Stomach (tissue), 8 donors: ENCODE measurements at regions not wholly inside any gene's neighbourhood (a gene's known extent, or its start where the extent isn't known, plus 50 kb on each side); places are given as distances from the start of the nearest gene placed in this dataset.

Experiments
- DNase-seq, 2 donors: peaks; one replicate each; pipeline versions ENCODE4 v3.0.0 to v3.0.0-alpha.2; 2013 to 2019
- H3K27ac ChIP-seq, 5 donors: fragments of 200-600 bp in 4 of 5; sonication (generic) in 4 of 5; one replicate each; pipeline ENCODE4 v1.5.1; 2013 to 2019; ENCODE audit warnings: mild to moderate bottlenecking in 1 of 5, moderate library complexity in 1 of 5
- H3K27me3 ChIP-seq, 3 donors: fragments of 200-600 bp; sonication (generic); one replicate each; pipeline ENCODE4 v1.5.1; 2017 to 2019; ENCODE audit warnings: mixed run types in 1 of 3
- H3K36me3 ChIP-seq, 4 donors: fragments of 200-600 bp; sonication (generic); 1 replicate in 3 of 4; 2 replicates in 1 of 4; pipeline ENCODE4 v1.5.1; 2016 to 2019
- H3K4me1 ChIP-seq, 4 donors: fragments of 200-600 bp; sonication (generic); one replicate each; pipeline ENCODE4 v1.5.1; 2016 to 2019
- H3K4me3 ChIP-seq, 4 donors: fragments of 200-600 bp; sonication (generic) in 3 of 4; one replicate each; pipeline ENCODE4 v1.5.1; 2016 to 2019; ENCODE audit warnings: mild to moderate bottlenecking in 1 of 4
- H3K9me3 ChIP-seq, 4 donors: fragments of 200-600 bp; sonication (generic); one replicate each; pipeline ENCODE4 v1.5.1; 2016 to 2019
- CTCF ChIP-seq, 7 experiments: fragments of 450-650 bp in 4 of 7; fragments of 200-600 bp in 3 of 7; sonication (generic) in 3 of 7; IDR thresholded peaks; one replicate each; pipeline ENCODE4 v1.5.1; 2016 to 2019; ENCODE audit warnings: antibody characterized with exemption in 7 of 7, control low read depth in 2 of 7, mild to moderate bottlenecking in 1 of 7
- EP300 ChIP-seq: sonication (generic); formaldehyde crosslinking; IDR thresholded peaks from one replicate; pipeline ENCODE4 v1.6.1; 2017; ENCODE audit warnings: antibody characterized with exemption
- POLR2A ChIP-seq, 4 donors: fragments of 450-650 bp; IDR thresholded peaks; one replicate each; pipeline ENCODE4 v1.6.1; 2016; ENCODE audit warnings: antibody characterized with exemption in 4 of 4, control low read depth in 2 of 4, mild to moderate bottlenecking in 1 of 4, moderate library complexity in 1 of 4
- POLR2AphosphoS5 ChIP-seq, 3 donors: sonication (generic); formaldehyde crosslinking; IDR thresholded peaks; one replicate each; pipeline ENCODE4 v1.6.1; 2016; ENCODE audit warnings: antibody characterized with exemption in 3 of 3
- WGBS, 5 donors: extraction: QIAGEN DNeasy Blood & Tissue Kit in 3 of 5; methylation state at CpG; one replicate each; pipeline versions ENCODE4 v1.1.5 to v1.1.7; 2013 to 2018; 5-methylcytosine and 5-hydroxymethylcytosine counted together
- intact Hi-C: fragments of 100-400 bp; cut with DNase I; formaldehyde crosslinking; loops from one replicate; pipeline ENCODE4 v1.15.1; 2023; ENCODE audit warnings: low total_unique reads
- donor health status: healthy with polysubstance abuse.
- donor health status: Bipolar disorder and iron deficiency.
- donor health status: healthy.

GRCh38 chr1:29876902-29877301 lies 640.6 kb downstream of the PTPRU start:
- intact Hi-C loops, result no loop called here
- H3K27me3 ChIP-seq, result peaks cover 0 to 39% (median 4%) of the 10 kb centered on the region in 3 donors
- H3K4me1 ChIP-seq, result no peaks in the 10 kb centered on the region
- H3K27ac ChIP-seq, result no peak overlapping the region
- WGBS, 5 donors, result 76 to 85% (median 79%) methylated on average over 7 to 8 of the region's 8 CpGs
- H3K9me3 ChIP-seq, result no peaks in the 10 kb centered on the region
- no peak overlapping the region for H3K4me3 ChIP-seq
- H3K36me3 ChIP-seq, result no peaks in the 10 kb centered on the region
- TF ChIP-seq EP300, result no peak
- TF ChIP-seq POLR2A (IDR thresholded peaks at IDR 0.05), result no peak
- TF ChIP-seq POLR2AphosphoS5 (IDR thresholded peaks at IDR 0.05), result no peak
- TF ChIP-seq CTCF (IDR thresholded peaks at IDR 0.05), result no peak
- DNase-seq, result no peak

- no peak for DNase-seq
- no peaks in the 10 kb centered on the region for H3K9me3 ChIP-seq
- no peaks in the 10 kb centered on the region for H3K4me1 ChIP-seq
- H3K36me3 ChIP-seq, result no peaks in the 10 kb centered on the region
- H3K4me3 ChIP-seq, result no peak overlapping the region
- H3K27me3 ChIP-seq, result peaks cover 0 to 44% (median 4%) of the 10 kb centered on the region in 3 donors
- WGBS, 5 donors, result 85 to 92% (median 87%) methylated on average over 6 of the region's 6 CpGs
- no peak for TF ChIP-seq POLR2A (IDR thresholded peaks at IDR 0.05)
- TF ChIP-seq POLR2AphosphoS5 (IDR thresholded peaks at IDR 0.05), result no peak
- TF ChIP-seq EP300, result no peak
- no peak for TF ChIP-seq CTCF (IDR thresholded peaks at IDR 0.05)
- no peak overlapping the region for H3K27ac ChIP-seq
- intact Hi-C loops, result no loop called here
Measured at GRCh38 chr1:29876441-29876840, 640.1 kb downstream of the PTPRU start.

DNA sequence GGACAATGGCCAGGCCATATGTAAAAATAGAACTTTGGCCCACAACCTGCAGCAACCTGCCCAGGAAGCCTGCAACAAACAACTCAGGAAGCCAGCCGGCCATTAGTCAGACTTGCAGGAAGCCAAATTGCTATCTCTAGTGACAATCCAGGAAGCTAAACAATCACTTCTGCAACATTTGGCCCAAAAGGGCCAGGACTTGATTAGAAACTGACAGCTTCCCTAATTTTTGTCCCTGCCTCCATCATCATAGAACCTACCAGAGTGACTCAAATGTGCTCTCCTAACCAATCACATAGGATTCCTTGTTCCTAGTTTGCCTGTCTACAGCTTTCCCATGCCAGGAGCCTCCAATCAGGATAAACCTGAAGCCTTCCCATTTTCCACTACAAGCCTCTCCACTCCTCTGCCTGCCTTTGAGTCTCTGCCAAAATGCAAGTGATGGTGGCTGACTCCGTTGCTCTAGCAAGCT lies 639.3 kb downstream of the PTPRU start:
- DNase-seq, result no peak
- intact Hi-C loops, result no loop called here
- TF ChIP-seq EP300 (no peak), CTCF (IDR thresholded peaks at IDR 0.05) (no peak), POLR2A (IDR thresholded peaks at IDR 0.05) (no peak), POLR2AphosphoS5 (IDR thresholded peaks at IDR 0.05) (no peak)
- H3K9me3 ChIP-seq, result no peaks in the 10 kb centered on the region
- WGBS, 5 donors, result 27 to 46% (median 40%) methylated on average over 2 of the region's 2 CpGs
- no peak overlapping the region for H3K4me3 ChIP-seq
- no peaks in the 10 kb centered on the region for H3K4me1 ChIP-seq
- H3K27me3 ChIP-seq, result peaks cover 0 to 47% (median 8%) of the 10 kb centered on the region in 3 donors
- no peak overlapping the region for H3K27ac ChIP-seq
- H3K36me3 ChIP-seq, result no peaks in the 10 kb centered on the region

DNA sequence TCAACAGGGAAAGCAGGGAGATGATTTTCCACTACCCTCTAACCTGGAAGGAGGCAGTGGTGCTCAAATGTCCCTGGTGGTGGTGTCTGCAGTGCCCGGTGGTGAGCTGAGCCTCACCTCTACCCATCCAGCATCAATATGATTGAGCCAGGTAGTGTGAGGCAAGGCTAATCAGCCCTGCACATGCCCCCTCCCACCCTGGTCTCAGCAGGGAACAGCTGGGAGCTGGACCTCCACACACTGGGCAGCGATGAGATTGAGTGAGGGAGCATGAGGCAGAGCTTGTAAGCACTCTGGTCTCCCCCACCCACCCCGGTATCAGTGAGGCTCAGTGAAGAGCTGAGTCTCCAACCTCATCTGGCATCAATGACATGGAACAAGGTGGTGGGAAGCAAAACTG lies 634.3 kb downstream of the PTPRU start:
- TF ChIP-seq CTCF (IDR thresholded peaks at IDR 0.05) (no peak), POLR2A (IDR thresholded peaks at IDR 0.05) (no peak), EP300 (no peak), POLR2AphosphoS5 (IDR thresholded peaks at IDR 0.05) (no peak)
- Histone ChIP-seq H3K4me1 (no peaks in the 10 kb centered on the region), H3K36me3 (no peaks in the 10 kb centered on the region), H3K27me3 (peaks cover 0 to 52% (median 6%) of the 10 kb centered on the region in 3 donors), H3K27ac (no peak overlapping the region), H3K9me3 (no peaks in the 10 kb centered on the region), H3K4me3 (no peak overlapping the region)
- DNase-seq, result no peak
- 86 to 96% (median 92%) methylated on average over 3 of the region's 3 CpGs for WGBS, 5 donors
- intact Hi-C loops, result no loop called here
